NCI-H146 (cell line): ENCODE measurements at regions not wholly inside any gene's neighbourhood (a gene's known extent, or its start where the extent isn't known, plus 50 kb on each side); places are given as distances from the start of the nearest gene placed in this dataset.
"Not testable (repeated sequence)": the region's sequence is repeated elsewhere in the genome, so short reads cannot be mapped to it uniquely, and the experiment has no call there.

Source experiments
- DNase-seq: peaks from one replicate; lab custom pipeline; 2025; lab: John Stamatoyannopoulos, UW

GRCh38 chr4:24208691-24209090 is 318.8 kb upstream of the PPARGC1A start:
- no peak for DNase-seq

GRCh38 chr4:24204708-24205107 is 314.9 kb upstream of the PPARGC1A start:
- not testable (repeated sequence) for DNase-seq

- no peak for DNase-seq
Observed at GRCh38 chr4:24203926-24204325, 314.1 kb upstream of the PPARGC1A start.

- no peak for DNase-seq
Observed at GRCh38 chr4:24202579-24202978, 312.7 kb upstream of the PPARGC1A start.

- DNase-seq: no peak
Observed at GRCh38 chr4:24197955-24198354, 308.1 kb upstream of the PPARGC1A start.

GRCh38 chr4:24196785-24197184 is 306.9 kb upstream of the PPARGC1A start:
- no peak for DNase-seq

GRCh38 chr4:24195991-24196736 is 306.3 kb upstream of the PPARGC1A start:
- DNase-seq: no peak

GRCh38 chr4:24192018-24192641 is 302.3 kb upstream of the PPARGC1A start:
- no peak for DNase-seq

GRCh38 chr4:24190761-24191695 is 301.2 kb upstream of the PPARGC1A start:
- no peak for DNase-seq

- DNase-seq: no peak
Observed at GRCh38 chr4:24188459-24188858, 298.6 kb upstream of the PPARGC1A start.

GRCh38 chr4:24186466-24186865 is 296.6 kb upstream of the PPARGC1A start:
- DNase-seq: no peak

- no peak for DNase-seq
Observed at GRCh38 chr4:24181005-24181404, 291.2 kb upstream of the PPARGC1A start.

GRCh38 chr4:24180586-24180985 is 290.7 kb upstream of the PPARGC1A start:
- no peak for DNase-seq

- no peak for DNase-seq
Observed at GRCh38 chr4:24179201-24179840, 289.5 kb upstream of the PPARGC1A start.

- DNase-seq: not testable (repeated sequence)
Observed at GRCh38 chr4:24177443-24177842, 287.6 kb upstream of the PPARGC1A start.

GRCh38 chr4:24175707-24176106 is 285.9 kb upstream of the PPARGC1A start:
- DNase-seq: no peak

GRCh38 chr4:24174602-24175001 is 284.8 kb upstream of the PPARGC1A start:
- no peak for DNase-seq

- DNase-seq: no peak
Observed at GRCh38 chr4:24172406-24172805, 282.6 kb upstream of the PPARGC1A start.

GRCh38 chr4:24169956-24170355 is 280.1 kb upstream of the PPARGC1A start:
- no peak for DNase-seq

GRCh38 chr4:24168658-24169057 is 278.8 kb upstream of the PPARGC1A start:
- no peak for DNase-seq

GRCh38 chr4:24166501-24166900 is 276.7 kb upstream of the PPARGC1A start:
- DNase-seq: no peak

GRCh38 chr4:24164797-24165196 is 274.9 kb upstream of the PPARGC1A start:
- no peak for DNase-seq
